HG03457 (cell line): ENCODE measurements at regions not wholly inside any gene's neighbourhood (a gene's known extent, or its start where the extent isn't known, plus 50 kb on each side); places are given as distances from the start of the nearest gene placed in this dataset.
"Not testable (repeated sequence)": the region's sequence is repeated elsewhere in the genome, so short reads cannot be mapped to it uniquely, and the experiment has no call there.

Experiments
- ATAC-seq: cut with Tn5 transposase; IDR thresholded peaks from one replicate; pipeline ENCODE4 v1.9.1; 2021; ENCODE audit warnings: moderate number of reproducible peaks; ENCODE audit not compliant: unreplicated experiment

DNA sequence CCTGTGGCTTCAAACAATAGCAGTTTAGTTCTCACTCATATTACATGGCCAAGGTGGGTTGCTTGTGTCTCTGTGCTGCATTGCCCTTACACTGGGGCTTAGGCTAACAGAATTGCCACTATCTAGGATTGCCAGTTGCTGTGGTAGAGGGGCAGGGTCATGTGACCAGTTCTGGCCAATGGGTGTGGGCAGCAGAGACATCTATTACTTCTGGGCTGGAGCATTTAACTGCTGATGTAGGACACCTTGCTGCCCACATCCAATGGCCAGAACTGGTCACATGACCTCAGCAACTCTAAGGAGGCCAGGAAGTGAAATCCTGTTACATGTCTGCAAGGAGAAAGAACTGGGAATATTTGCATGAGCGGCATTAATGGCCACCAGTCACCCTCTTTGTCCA lies 199.3 kb downstream of the C9orf152 start:
- ATAC-seq: no peak

DNA sequence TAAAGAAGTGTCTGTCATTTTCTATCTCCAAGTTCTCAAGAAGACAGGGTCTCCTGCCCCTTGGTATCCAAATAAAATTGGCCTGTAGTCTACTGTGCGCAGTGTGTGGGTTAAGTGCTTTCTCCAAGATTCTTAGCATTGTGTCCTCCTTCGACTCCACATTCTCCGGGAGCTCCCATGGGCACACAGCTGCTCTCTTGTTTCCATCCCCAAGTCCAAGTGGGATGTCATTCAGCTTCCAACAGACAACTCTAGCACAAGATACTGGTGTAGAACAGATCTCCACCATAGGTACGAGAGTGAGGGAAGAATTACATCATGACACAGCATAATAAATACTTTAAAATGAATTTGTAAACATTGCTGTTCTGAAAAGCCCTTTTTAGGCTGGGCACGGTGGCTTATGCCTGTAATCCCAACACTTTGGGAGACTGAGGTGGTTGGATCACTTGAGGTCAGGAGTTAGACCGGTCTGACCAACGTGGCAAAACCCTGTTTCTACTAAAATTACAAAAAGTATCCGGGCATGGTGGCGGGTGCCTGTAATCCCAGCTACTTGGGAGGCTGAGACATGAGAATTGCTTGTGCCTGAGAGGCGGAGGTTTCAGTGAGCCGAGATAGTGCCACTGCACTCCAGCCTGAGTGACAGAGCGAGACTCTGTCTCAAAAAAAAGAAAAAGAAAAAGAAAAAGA lies 196.2 kb downstream of the C9orf152 start:
- ATAC-seq: no peak

DNA sequence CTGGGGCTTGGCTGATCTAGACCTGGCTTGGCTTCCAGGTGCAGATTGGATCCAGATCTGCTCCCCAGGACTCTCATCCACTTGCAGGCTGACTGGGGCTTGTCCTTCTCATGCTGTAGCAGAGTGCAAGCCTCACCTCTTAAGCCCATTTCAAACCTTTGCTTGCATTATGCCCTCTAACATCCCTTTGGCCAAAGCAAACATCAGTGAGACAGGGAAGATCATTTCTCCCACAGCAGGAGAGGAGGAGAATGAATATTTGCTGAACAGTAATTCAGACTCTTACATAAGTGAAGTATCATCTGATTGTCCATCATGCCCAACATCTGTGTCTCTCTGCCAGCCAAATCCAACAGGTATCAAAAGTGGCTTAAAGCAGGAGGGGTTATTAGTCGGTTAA lies 194.9 kb downstream of the C9orf152 start:
- ATAC-seq: no peak

DNA sequence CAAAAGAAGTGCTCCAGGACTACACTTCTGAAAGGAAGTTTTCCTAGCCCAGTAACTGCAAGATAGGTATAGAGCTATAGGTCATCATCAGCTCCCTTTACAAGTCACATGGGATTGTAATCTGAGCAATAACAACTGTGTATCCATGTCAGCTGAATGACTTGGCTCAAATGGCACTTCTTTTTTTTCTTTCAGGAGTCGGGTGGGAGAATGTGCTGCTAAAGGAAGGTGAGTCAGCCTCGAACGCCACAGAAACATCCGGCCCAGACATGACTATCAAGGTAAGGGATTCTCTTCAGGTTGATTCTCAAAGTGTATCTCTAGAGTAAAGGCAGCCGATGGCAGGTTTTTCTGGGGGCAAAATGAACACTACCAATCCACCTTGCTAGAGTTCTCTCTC lies 192.2 kb downstream of the C9orf152 start:
- no peak for ATAC-seq

DNA sequence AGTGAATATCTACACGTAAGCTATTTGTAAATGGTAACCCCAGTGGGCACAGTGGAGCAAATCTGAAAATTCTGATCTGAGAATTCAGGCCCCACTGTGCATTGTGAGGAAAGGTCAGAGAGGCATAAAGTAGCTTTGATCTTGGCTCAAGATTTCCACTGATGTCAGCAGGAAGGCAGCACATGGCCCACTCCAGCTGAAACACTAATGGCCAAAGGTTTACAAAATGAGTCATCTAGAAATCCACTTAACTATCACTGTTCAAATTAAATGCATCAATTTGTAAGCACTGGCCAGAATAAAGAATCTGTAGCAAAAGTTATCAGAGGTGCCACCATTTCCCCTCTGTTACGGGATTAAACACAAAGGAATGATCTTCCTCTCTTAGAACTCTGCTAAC lies 191.6 kb downstream of the C9orf152 start:
- ATAC-seq: no peak

DNA sequence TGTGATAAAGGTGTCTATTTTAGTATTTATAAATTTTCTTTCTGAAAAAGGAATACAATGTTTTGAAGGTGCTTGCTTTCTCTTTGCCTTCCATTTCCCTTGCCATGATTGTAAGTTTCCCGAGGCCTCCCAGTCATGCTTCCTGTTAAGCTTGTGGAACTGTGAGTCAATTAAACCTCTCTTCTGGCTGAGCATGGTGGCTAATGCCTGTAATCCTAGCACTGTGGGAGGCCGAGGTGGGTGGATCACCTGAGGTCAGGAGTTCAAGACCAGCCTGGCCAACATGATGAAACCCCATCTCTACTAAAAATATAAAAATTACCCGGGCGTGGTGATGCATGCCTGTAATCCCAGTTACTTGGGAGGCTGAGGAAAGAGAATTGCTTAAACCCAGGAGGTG lies 187.7 kb downstream of the C9orf152 start:
- ATAC-seq: not testable (repeated sequence)

DNA sequence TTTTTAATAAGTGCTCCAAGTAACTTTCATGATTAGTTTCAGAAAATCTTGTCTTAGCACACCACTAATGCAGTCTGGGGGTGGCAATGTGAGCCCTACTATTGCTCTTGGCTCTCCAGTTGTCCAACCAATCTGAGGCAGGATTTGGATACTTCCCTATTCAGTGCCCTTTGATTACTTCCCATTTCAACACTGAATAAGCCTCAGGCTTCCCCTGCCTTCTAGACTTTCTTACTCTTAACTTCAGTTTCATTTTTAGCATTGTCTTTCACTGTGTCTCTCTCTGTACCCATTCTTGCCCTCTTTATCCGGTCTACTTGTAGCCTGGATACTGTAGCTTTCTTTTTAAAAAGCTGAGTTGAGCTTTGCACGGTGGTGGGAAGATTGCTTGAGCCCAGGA lies 186.1 kb downstream of the C9orf152 start:
- peak; percentile 90 for ATAC-seq

DNA sequence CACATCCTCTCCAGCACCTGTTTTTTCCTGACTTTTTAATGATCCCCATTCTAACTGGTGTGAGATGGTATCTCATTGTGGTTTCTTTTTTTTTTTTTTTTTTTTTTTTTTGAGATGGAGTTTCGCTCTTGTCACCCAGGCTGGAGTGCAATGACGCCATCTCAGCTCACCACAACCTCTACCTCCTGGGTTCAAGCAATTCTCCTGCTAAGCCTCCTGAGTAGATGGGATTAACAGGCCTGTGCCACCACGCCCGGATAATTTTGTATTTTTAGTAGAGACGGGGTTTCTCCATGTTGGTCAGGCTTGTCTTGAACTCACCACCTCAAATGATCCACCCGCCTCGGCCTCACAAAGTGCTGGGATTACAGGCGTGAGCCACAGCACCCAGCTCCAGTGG lies 184.7 kb downstream of the C9orf152 start:
- not testable (repeated sequence) for ATAC-seq

DNA sequence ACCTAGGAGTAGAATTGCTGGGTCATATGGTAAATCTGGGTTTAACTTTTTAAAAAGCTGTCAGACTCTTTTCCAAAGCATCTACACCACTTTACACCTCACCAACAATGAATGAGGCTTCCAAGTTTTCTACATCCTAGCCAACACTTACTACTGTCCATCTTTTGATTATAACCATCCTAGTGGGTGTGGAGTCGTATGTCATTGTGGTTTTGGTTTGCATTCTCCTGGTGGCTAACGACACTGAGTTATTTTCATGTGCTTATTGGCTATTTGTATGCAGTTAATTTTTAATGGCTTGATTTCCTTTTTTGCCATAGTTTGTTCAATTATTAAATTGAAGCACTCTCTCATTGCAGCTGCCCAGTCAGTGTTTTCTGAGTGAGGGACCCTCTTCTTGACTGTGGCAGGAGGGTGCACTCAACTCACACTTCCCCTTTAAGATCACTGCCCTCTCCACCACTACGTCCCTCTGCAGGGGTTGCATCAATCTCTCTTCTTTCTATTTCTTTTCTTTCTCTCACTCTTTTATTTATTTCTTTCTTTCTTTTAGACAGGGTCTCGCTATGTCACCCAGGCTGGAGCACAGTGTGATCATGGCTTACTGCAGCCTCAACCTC lies 182.3 kb downstream of the C9orf152 start:
- no peak for ATAC-seq

DNA sequence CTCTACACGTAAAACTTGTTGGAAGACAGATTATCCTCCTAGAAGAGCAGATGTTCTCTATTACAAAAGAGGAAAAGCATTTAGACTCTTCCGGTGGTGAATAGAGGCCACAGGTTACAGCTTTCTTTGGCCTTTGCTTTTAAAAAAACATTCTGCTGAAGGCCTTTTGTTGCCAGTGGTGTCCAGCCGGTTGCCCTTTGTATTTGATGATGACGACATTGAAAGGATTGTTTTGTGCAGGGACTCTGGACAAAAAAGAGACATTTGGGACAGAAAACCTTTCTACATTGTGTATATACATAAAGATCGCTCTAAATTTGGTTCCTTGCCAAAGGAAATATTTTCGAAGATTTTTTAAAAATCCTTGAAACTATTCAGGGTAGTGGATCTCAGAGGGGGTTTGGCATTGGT lies 180.3 kb downstream of the C9orf152 start:
- no peak for ATAC-seq

DNA sequence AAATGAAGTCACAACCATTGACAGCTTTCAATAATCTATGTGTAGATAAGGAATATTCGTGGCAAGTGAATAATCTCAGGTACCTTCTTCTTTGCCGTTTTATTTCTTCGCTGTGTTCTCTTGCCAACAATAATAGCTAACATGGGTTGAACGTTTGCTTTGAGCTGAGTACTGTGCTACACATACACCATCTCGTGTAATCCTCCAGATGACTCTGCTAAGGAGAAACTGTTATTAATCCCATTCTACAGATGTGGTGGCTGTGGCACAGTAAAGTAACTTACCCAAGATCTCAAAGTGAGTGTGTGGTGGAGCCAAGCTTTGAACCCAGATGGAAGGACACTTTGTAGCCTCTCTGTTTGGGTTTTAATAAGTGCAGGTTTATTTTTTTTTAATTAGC lies 179.7 kb downstream of the C9orf152 start:
- ATAC-seq: no peak

DNA sequence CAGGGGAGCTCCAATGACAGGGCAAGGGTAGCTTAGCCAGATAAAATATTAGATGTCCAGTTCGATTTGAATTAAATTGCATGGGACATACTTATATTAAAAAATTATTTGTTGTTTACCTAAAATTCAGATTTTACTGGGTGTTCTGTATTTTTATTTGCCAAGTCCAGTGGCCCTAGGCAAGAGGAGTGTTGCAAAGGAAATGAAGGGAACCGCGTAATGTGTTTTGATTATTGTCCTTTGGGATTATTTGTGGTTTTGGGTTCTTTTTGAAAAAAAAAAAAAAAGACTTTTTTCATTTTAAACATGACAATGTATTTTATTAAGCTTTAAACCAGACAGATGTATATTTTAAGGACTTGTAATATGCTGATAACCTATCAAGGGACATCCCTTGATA lies 179.3 kb downstream of the C9orf152 start:
- ATAC-seq: no peak

DNA sequence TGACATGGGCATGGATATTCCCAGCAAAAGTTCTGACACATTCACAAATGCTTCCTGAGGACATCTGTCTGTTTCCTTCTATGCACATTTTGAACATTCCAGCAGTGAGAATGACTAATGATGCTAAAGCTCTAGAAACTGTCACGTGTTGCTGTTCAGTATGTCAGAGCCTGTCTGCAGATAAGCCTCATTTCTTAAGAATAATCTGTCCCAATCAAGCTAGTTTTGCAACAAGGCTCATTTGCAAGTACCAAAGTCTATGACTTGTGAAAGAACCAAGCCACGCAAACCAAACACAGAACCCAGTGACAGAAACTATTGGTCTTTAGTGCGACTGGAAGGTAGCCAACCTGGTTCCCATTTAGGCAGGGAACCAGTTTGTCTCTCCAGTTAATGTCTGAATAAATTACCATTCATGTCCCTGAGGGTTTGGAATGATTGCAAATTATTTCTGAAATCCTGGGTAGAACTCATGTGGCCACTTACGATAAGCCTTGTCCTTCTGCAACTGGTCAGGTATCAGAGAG lies 178.5 kb downstream of the C9orf152 start:
- no peak for ATAC-seq

DNA sequence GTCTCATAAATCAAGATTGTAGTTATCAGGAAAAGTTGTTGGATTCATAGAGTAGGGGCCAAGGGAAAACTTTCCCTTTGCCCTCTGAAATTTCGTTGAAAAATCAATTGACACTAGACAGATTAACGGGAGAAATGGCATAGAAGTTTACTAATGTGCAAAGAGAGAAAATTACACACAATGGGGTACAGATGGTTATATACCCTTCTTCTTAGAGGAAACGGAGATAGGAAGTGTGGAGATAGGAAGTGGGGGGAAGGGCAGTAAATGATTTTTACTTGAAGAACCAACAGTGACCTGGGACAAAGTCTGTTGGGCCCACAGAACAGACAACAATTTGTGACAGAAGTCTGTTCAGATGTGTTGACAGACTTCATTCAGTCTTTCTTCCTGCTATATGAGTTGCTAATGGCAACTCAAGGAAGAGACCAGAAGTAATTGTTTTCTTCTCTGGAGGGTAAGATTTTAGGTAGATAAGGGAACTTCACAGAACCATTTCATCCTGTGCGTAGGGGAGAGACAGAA lies 177.9 kb downstream of the C9orf152 start:
- no peak for ATAC-seq

DNA sequence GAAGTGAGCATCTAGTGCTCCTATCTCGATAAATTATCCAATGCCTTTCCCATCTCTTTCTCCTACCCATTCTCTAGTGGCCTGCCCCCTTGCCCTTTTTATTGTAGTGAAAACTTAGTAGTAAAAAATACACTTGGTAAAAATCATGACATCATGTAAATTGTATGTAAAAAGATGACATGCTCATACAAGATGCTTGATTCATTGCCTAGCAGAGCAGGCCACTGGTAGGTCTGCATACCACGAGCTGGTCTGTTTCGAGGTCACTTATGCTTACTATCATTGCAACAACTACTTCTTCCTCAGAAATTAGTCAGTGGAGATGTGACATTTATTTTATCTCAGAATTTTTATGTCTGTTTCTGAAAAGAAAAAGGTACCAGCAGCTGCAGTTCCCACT lies 177.3 kb downstream of the C9orf152 start:
- no peak for ATAC-seq

DNA sequence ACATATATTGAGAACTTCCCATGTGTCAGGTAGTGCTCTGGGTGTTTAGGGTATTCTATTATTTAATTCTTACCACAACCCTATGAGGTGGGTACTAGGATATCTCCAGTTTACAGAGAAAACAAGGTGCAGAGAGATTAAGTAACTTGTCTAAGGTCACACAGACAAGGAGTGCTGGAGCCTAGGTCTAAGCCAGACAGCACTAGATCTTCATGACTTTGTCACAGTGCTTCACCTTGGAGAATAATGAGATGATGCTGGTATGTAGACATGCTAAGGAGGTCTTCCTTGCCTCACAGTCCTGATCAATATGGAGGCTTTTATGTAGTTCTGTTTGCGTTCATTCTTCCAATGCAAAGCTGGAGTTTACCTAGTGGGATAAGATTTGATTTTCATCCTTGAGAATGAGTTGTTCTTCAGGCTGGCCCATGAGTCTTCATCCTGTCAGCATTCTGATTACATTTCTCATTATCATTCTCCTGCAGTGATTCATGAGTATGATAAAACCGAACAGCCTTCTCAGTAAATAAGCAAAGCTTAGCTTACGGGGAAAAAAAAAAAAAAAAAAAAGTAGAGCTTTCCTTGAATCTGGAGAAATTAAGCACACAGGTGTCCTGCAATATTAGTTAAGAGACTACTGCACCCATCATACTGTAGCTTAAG lies 176.3 kb downstream of the C9orf152 start:
- ATAC-seq: no peak

DNA sequence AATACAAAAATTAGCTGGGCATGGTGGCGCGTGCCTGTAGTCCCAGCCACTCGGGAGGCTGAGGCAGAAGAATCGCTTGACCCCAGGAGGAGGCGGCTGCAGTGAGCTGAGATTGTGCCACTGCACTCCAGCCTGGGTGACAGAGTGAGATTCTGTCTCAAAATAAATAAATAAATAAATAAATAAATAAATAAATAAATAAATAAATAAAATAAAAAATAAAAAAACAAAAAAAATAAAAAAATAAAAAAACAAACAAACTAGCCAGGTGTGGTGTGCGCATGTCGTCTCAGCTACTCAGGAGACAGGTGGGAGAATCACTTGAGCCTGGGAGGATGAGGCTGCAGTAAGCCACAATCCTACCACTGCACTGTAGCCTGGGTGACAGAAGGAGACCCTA lies 175.4 kb downstream of the C9orf152 start:
- not testable (repeated sequence) for ATAC-seq

DNA sequence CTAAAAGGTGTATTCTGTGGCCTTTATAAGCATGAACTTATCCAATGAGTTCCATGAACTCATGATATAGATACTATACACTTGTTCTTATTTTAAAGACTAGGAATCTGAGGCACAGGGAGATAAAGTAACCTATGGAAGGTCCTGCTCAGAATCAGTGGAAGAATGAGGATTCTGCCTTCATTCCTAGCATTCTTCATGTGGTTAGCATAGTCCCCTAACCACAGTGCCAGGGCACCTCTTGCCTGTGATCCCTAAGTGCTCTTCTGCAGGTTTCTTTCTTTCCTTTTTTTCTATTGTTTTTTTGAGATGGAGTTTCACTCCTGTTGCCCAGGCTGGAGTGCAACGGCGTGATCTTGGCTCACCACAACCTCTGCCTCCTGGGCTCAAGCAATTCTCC lies 174.1 kb downstream of the C9orf152 start:
- no peak for ATAC-seq

DNA sequence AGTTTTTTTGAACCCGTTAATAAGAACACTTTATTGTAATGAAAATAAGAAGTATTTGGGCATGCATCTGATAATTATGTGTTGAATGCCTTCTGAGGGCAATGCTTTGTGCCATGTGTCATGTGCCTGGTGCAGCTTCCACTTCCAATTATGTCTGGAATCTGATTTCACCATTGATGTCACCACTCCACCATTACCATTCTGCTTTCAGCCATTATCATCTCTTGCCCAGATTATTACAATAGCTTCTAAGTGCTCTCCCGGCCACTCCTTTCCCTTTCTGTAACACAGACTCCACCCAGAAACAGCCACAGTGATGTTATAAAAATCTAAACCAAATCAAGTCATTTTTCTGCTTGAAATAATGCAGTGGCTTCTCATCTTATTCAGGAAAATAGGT lies 171.7 kb downstream of the C9orf152 start:
- no peak for ATAC-seq

DNA sequence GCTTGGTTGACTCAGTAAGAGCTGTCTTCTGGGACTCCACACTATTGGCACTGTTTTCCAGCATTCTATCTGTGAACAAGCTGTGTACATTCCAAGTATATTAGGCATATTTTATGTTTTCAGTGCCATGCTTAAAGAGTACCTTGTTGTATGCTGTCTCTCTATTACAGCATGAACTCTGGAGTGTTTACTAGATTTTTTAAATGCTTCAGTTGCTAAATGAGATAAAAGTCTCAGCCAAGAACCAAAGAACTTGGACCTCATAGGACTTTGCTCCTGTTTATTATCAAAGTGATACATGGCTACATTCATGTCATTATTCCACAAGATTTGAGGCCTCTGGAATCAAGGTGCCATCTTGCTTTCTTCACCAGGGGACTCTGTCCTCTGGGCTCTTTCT lies 167.2 kb downstream of the C9orf152 start:
- ATAC-seq: no peak

DNA sequence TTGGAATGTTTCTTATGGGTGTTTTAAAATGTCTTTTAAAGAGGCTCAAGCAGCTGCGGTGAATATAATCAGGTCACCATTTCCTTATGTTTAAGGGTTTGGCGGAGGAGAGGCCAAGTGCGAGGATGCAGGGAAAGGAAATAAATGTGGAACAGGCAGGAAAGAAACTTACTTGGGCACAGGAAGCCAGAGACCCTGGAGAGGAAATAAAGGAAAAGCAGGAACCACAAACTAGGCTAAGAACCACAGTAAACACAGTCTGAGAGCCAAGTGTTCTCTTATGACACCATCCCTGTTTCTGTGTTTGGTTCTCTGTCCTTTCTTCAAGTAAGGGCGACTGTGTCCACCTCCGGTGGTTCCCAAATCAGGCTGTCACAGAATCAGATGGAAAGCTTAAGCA lies 166.5 kb downstream of the C9orf152 start:
- no peak for ATAC-seq
